ENCODE measurements at regions not wholly inside any gene's neighbourhood (a gene's known extent, or its start where the extent isn't known, plus 50 kb on each side); places are given as distances from the start of the nearest gene placed in this dataset.
"Not testable (repeated sequence)": the region's sequence is repeated elsewhere in the genome, so short reads cannot be mapped to it uniquely, and the experiment has no call there.

DNA sequence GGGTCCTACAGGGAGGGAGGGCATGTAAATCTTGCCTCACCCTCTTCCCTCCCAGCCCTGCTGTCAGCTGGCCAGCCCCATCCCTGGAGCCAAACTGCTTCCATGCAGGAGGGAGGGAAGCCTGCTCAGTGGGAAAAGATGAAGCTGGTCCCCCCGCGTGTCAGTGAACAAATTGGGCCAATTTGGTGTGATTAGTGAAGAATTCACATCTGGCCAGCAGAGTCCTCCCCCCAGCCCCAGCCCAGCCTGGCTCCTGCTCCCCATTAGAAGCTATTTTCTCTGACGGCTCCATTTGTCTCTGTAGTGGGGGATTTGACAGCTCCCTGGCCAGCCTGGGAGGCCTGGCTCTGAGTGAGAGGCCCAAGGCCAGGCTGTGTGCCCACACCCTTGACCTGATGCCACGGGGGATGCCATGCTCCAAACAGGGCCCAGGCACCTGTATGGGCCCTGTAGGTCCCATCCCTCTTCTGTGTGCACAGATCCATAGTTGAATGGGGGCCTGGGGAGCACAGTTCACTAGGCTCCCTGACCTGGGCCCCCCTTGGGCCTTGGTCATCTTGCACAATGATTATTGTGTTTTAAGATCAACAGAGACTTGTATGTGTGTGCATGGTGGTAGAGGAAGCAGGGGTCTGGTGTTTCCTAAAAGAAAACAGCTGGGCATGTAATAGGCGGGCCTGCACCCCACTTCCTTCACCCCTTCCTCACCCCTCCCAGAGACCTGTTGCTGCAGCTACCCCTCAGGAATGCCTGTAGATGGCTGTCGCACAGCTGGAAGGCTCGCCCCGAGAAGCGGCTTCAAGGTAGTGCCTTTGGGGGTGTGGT is 50.7 kb upstream of the TAC4 start:
- H3K4me3 Mint-ChIP-seq (ENCODE audit: unreplicated experiment) = no peak overlapping the region
- H3K9me3 Mint-ChIP-seq (ENCODE audit: unreplicated experiment) = no peaks in the 10 kb centered on the region
- no peak overlapping the region for H3K27ac Mint-ChIP-seq (ENCODE audit: unreplicated experiment)
- H3K27me3 Mint-ChIP-seq (ENCODE audit: unreplicated experiment) = peaks cover 18% of the 10 kb centered on the region
- H3K36me3 Mint-ChIP-seq (ENCODE audit: low read depth, unreplicated experiment) = no peaks in the 10 kb centered on the region
- TF ChIP-seq, protein P1, sequence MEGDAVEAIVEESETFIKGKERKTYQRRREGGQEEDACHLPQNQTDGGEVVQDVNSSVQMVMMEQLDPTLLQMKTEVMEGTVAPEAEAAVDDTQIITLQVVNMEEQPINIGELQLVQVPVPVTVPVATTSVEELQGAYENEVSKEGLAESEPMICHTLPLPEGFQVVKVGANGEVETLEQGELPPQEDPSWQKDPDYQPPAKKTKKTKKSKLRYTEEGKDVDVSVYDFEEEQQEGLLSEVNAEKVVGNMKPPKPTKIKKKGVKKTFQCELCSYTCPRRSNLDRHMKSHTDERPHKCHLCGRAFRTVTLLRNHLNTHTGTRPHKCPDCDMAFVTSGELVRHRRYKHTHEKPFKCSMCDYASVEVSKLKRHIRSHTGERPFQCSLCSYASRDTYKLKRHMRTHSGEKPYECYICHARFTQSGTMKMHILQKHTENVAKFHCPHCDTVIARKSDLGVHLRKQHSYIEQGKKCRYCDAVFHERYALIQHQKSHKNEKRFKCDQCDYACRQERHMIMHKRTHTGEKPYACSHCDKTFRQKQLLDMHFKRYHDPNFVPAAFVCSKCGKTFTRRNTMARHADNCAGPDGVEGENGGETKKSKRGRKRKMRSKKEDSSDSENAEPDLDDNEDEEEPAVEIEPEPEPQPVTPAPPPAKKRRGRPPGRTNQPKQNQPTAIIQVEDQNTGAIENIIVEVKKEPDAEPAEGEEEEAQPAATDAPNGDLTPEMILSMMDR (IDR thresholded peaks at IDR 0.05; ENCODE audit: unreplicated experiment) = no peak
- no peak for DNase-seq (ENCODE audit: low spot score)
- H3K4me1 Mint-ChIP-seq (ENCODE audit: unreplicated experiment) = no peaks in the 10 kb centered on the region

DNA sequence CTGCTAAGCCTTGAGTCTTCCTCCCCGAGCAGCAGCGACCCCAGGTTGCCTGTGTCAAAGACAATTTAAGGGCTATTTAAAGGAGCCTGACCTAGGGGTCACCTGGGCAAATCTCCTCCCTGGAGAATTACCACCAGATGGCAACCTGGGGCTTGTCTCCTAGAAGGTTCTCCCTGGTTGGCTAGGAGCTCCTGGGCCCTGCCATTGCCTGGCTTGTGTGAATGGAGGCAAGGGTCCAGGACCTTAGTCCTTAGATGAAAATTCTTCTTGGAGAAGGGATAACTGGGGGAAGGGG is 51.3 kb upstream of the TAC4 start:
- H3K4me1 Mint-ChIP-seq (ENCODE audit: unreplicated experiment) = no peaks in the 10 kb centered on the region
- H3K9me3 Mint-ChIP-seq (ENCODE audit: unreplicated experiment) = no peaks in the 10 kb centered on the region
- H3K27me3 Mint-ChIP-seq (ENCODE audit: unreplicated experiment) = peaks cover 18% of the 10 kb centered on the region
- no peak overlapping the region for H3K27ac Mint-ChIP-seq (ENCODE audit: unreplicated experiment)
- no peaks in the 10 kb centered on the region for H3K36me3 Mint-ChIP-seq (ENCODE audit: low read depth, unreplicated experiment)
- no peak overlapping the region for H3K4me3 Mint-ChIP-seq (ENCODE audit: unreplicated experiment)
- DNase-seq (ENCODE audit: low spot score) = no peak
- TF ChIP-seq, protein P1 (IDR thresholded peaks at IDR 0.05; ENCODE audit: unreplicated experiment) = no peak

DNA sequence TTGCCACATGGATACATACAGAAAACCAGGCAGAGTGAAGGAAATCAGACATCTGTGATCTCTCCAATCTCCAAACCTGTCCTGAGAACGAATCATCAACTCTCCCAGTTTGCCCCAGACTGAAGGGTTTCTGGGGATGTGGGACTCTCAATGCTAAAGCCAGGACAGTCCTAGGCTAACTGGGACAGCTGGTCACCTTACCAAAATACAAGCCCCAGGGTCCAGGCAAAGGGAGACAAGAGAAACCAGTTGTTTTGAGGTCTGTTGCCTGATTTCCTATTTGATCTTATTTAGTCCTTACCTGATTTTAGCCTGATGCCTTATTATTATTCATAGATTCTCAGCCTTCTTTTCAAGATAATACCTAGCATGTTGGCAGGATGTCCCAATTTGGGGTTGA is 51.7 kb upstream of the TAC4 start:
- no peaks in the 10 kb centered on the region for H3K36me3 Mint-ChIP-seq (ENCODE audit: low read depth, unreplicated experiment)
- no peaks in the 10 kb centered on the region for H3K4me1 Mint-ChIP-seq (ENCODE audit: unreplicated experiment)
- H3K9me3 Mint-ChIP-seq (ENCODE audit: unreplicated experiment) = no peaks in the 10 kb centered on the region
- DNase-seq (ENCODE audit: low spot score) = no peak
- TF ChIP-seq, protein P1 (IDR thresholded peaks at IDR 0.05; ENCODE audit: unreplicated experiment) = no peak
- no peak overlapping the region for H3K27ac Mint-ChIP-seq (ENCODE audit: unreplicated experiment)
- peaks cover 17% of the 10 kb centered on the region for H3K27me3 Mint-ChIP-seq (ENCODE audit: unreplicated experiment)
- no peak overlapping the region for H3K4me3 Mint-ChIP-seq (ENCODE audit: unreplicated experiment)

DNA sequence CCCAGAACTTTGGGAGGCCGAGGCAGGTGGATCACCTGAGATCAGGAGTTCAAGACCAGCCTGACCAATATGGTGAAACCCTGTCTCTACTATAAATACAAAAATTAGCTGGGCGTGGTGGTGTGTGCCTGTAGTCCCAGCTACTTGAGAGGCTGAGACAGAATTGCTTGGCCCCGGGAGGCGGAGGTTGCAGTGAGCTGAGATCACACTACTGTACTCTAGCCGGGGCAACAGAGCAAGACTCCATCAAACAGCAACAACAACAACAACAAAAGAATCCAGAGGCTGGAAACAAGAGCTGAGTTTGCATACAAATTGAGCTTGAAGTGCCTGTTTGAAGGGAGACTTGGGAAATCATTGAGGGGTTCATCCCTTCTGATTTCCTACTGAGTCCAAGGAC is 52.9 kb upstream of the TAC4 start:
- not testable (repeated sequence) for DNase-seq (ENCODE audit: low spot score); H3K27ac Mint-ChIP-seq (ENCODE audit: unreplicated experiment)
- H3K27me3 Mint-ChIP-seq (ENCODE audit: unreplicated experiment) = peaks cover 16% of the 10 kb centered on the region

DNA sequence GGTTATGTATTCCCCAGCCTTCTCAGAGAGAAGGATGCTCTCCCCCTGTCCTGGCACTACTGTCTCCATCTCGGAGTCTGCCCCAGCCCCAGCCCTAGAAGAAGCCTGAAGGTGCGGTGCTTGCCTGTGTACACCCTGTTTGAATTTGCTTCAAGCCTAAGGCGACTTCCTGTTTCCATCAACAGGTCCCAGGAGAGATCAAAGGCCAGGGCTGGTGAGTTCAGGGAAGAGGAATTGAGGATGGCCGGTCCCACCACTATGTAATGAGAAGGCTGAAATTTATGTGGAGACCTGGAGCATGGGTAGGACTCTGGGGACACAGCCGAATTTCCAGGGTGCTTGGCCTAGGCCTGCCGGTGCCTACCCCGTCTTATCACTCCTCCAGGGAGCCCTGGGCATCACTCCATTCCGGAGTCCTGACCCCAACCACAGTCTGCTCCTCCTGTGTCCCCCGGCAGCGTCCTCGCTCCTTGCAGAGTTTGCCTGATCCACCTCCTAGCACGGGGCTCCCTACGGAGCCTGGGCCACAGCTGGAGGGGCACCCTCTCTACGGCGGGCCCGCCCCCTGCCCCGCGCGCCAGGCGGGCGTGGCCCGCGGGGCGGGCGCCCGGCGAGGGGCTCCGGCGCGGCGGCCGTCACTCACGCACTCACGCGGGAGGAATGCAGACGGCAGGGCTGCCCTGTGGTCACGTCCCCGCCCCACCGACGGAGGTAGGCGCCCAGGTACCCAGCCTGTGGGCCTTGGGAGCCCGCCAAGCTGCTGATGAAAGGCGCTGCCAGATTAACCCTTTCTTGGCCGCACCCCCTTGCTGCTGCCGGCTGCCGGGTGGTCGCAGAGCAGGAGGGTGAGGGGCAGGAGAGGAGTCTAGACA is 53.8 kb upstream of the TAC4 start:
- no peak overlapping the region for H3K27ac Mint-ChIP-seq (ENCODE audit: unreplicated experiment)
- DNase-seq (ENCODE audit: low spot score) = no peak
- no peaks in the 10 kb centered on the region for H3K36me3 Mint-ChIP-seq (ENCODE audit: low read depth, unreplicated experiment)
- H3K27me3 Mint-ChIP-seq (ENCODE audit: unreplicated experiment) = peaks cover 16% of the 10 kb centered on the region
- H3K4me1 Mint-ChIP-seq (ENCODE audit: unreplicated experiment) = no peaks in the 10 kb centered on the region
- TF ChIP-seq, protein P1 (IDR thresholded peaks at IDR 0.05; ENCODE audit: unreplicated experiment) = no peak
- H3K9me3 Mint-ChIP-seq (ENCODE audit: unreplicated experiment) = no peaks in the 10 kb centered on the region
- H3K4me3 Mint-ChIP-seq (ENCODE audit: unreplicated experiment) = no peak overlapping the region

More for the DNA sequence above, 52.9 kb upstream of the TAC4 start:
- H3K36me3 Mint-ChIP-seq (ENCODE audit: low read depth, unreplicated experiment); H3K9me3 Mint-ChIP-seq (ENCODE audit: unreplicated experiment); H3K4me3 Mint-ChIP-seq (ENCODE audit: unreplicated experiment); H3K4me1 Mint-ChIP-seq (ENCODE audit: unreplicated experiment): not testable (repeated sequence)
